Brain microvascular endothelial cell (primary cell): ENCODE measurements at regions not wholly inside any gene's neighbourhood (a gene's known extent, or its start where the extent isn't known, plus 50 kb on each side); places are given as distances from the start of the nearest gene placed in this dataset.

Source experiments
- DNase-seq: peaks from one replicate; pipeline ENCODE4 v3.0.0-alpha.2; 2020
- H3K27ac ChIP-seq: fragments of 250-450 bp; sonication (Bioruptor Pico); 2 replicates; pipeline ENCODE4 v1.5.1; 2020; ENCODE audit warnings: mild to moderate bottlenecking, moderate library complexity
- H3K27me3 ChIP-seq: fragments of 250-450 bp; sonication (Bioruptor Pico); replicated peaks from 2 replicates; pipeline ENCODE4 v1.5.1; 2020; ENCODE audit warnings: mild to moderate bottlenecking
- H3K36me3 ChIP-seq: fragments of 250-450 bp; sonication (Bioruptor Pico); replicated peaks from 2 replicates; pipeline ENCODE4 v1.5.1; 2020; ENCODE audit warnings: mild to moderate bottlenecking
- H3K4me3 ChIP-seq: 2 replicates; pipeline ENCODE4 v1.5.1; 2011; ENCODE audit warnings: low read depth, mild to moderate bottlenecking, control low read depth, low read length, moderate library complexity
- CTCF ChIP-seq: IDR thresholded peaks from 2 replicates; pipeline ENCODE4 v1.5.1; 2011; ENCODE audit warnings: low read depth, mild to moderate bottlenecking, moderate library complexity, low read length, control low read depth, inconsistent platforms; ENCODE audit errors: missing control alignments
- in situ Hi-C: cut with HindIII; loops from 2 replicates; pipeline ENCODE4 v1.10.0; 2017; ENCODE audit warnings: low sequenced_read_pairs, low pct_ligation_motif_present

DNA sequence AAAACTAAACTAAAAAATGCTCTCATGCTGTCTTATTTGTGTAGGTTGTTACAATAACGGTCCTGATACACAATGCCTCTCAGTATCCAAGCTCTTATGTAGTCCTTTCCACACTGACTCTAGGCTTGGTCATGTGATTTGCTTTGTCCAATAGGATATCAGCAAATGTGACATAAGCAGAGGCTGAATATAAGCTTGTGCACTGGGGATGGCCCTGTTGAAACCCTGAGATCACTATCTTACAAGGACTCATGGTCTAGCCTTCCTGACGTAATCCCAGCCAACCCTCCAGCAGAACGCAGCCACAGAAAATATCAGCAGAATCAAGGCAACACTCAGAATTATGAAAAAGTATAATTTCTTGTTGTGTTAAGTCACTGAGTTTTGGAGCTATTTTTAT lies 145.1 kb upstream of the CCN2 start:
- H3K27ac ChIP-seq, result no peak overlapping the region
- in situ Hi-C loops, result no loop called here
- TF ChIP-seq CTCF, result no peak
- no peak overlapping the region for H3K4me3 ChIP-seq
- H3K27me3 ChIP-seq, result no peaks in the 10 kb centered on the region
- DNase-seq, result no peak
- no peaks in the 10 kb centered on the region for H3K36me3 ChIP-seq

DNA sequence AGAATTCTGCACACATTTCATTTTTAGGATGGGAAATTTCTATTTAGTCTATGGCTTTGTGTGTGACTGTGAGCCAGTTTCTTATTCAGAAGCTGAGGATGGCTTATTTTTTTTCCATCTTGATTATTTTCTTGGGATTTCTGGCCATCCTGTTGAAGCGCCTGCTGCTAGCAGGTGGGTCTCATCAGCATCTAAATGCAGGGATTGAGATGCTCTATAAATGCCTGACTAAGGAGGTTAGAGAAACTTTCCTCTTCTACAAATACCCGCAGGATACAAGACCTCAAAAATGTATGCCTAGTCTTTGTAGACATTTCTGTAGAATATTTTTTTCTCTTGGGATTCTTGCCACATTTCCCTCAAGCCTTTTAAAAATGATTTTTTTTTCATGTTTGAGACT lies 138.0 kb upstream of the CCN2 start:
- no peaks in the 10 kb centered on the region for H3K36me3 ChIP-seq
- no peak overlapping the region for H3K4me3 ChIP-seq
- H3K27ac ChIP-seq, result no peak overlapping the region
- H3K27me3 ChIP-seq, result no peaks in the 10 kb centered on the region
- TF ChIP-seq CTCF, result no peak
- no peak for DNase-seq
- in situ Hi-C loops, result no loop called here

DNA sequence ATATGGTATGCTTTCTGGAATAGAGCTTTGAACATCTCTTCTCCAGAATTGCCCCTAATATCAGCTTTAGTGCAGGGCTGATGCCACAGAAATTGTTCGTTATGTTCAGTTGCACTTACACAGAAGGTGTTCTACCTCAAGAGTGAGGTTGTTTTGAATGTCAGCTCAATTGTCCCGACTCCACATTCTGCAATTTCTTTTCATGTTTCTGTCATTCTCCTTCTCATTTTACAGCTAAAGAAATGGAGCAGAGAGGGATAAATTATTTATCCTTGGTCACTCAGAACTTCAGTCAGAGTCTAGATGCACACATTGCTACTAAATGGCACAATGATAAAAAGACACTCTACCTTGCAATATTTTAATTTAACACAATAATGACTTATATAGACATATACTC lies 137.0 kb upstream of the CCN2 start:
- no peak overlapping the region for H3K27ac ChIP-seq
- DNase-seq, result no peak
- in situ Hi-C loops, result no loop called here

GRCh38 chr6:132087391-132087790 lies 136.2 kb upstream of the CCN2 start:
- Histone ChIP-seq H3K4me3 (no peak overlapping the region), H3K27ac (peak overlapping the region; percentile 99), H3K27me3 (no peaks in the 10 kb centered on the region), H3K36me3 (no peaks in the 10 kb centered on the region)
- TF ChIP-seq CTCF, result no peak
- in situ Hi-C loops, result no loop called here
- DNase-seq, result no peak

More for the DNA sequence above, 137.0 kb upstream of the CCN2 start:
- Histone ChIP-seq H3K27me3 (no peaks in the 10 kb centered on the region), H3K4me3 (no peak overlapping the region), H3K36me3 (no peaks in the 10 kb centered on the region)
- no peak for TF ChIP-seq CTCF

- no peak for TF ChIP-seq CTCF
- in situ Hi-C loops, result no loop called here
Observed at GRCh38 chr6:132085731-132086130, 134.6 kb upstream of the CCN2 start.

GRCh38 chr6:132084811-132085509 lies 133.8 kb upstream of the CCN2 start:
- no peak for TF ChIP-seq CTCF
- in situ Hi-C loops, result no loop called here
- Histone ChIP-seq H3K4me3 (no peak overlapping the region), H3K27ac (peak overlapping the region; percentile 99), H3K36me3 (no peaks in the 10 kb centered on the region), H3K27me3 (no peaks in the 10 kb centered on the region)
- DNase-seq, result peak; percentile 88

More at GRCh38 chr6:132085731-132086130, 134.6 kb upstream of the CCN2 start:
- no peaks in the 10 kb centered on the region for H3K27me3 ChIP-seq
- H3K4me3 ChIP-seq, result no peak overlapping the region
- no peaks in the 10 kb centered on the region for H3K36me3 ChIP-seq
- H3K27ac ChIP-seq, result peak overlapping the region; percentile 99
- DNase-seq, result peak; percentile 26
